ENCODE measurements at regions not wholly inside any gene's neighbourhood (a gene's known extent, or its start where the extent isn't known, plus 50 kb on each side); places are given as distances from the start of the nearest gene placed in this dataset.

DNA sequence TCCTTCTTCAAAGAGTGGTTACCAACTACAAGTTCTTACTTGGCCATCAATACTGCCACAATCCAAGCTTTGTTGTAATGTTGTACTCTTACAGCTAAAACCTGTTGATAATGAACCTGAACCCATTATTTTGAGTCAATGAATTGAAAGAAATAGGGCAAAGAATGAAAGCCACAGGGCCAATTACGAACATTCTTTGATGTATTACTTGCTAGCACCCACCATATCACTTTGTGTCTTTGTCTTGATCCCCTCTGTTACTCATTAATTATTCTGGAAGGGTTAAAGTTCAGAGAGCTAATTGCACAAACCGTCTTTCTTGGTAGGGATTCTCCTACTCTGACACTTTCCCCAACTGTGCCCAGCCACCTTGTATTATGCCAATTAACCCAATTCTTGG lies 53.2 kb upstream of the TFEC start:
- DNase-seq, result no peak

DNA sequence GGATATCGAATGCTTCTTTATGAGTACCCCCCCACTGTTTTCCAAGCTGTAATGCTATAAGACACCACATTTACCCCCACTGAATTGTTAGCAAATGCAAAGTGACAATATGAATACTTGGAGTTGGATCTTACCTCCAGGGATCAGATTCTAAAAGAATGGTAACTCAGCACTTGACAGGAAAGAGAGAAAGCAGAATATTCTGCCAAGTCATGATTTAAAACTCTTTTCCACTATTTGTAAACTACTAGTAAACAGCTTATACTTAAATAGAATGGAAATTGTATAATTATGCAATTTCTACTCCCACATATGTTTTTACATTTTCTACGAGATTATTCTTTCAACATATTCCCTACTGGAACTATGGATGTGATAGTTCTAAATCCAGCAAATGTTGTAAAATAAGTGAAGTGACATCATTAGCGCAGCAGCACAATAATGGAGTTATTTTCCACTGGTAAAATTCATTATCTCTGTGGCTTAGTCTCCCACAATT lies 56.0 kb upstream of the TFEC start:
- DNase-seq, result peak; percentile 77 to 84

GRCh38 chr7:116087291-116087690 lies 56.7 kb upstream of the TFEC start:
- peak; percentile 76 to 78 for DNase-seq

DNA sequence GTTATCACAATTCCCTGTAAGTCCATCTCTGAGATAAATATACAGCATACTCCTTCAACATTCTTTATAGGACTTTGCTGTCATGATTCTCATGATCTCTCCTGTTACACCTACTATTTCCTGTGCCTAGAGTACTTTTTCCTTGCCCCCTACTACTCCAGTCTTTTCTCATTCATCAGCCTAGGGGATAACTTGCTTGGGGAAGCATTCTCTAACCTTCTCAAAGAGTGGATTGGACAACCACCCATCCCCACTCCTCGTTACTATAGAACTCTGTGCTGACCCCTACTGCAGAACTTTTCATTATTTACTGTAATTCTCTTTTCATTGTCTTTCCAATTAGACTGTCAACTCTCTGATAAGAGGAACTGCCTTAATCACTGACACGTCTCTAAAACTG lies 57.4 kb upstream of the TFEC start:
- peak in 1 of 2 donors; percentile 30 for DNase-seq

DNA sequence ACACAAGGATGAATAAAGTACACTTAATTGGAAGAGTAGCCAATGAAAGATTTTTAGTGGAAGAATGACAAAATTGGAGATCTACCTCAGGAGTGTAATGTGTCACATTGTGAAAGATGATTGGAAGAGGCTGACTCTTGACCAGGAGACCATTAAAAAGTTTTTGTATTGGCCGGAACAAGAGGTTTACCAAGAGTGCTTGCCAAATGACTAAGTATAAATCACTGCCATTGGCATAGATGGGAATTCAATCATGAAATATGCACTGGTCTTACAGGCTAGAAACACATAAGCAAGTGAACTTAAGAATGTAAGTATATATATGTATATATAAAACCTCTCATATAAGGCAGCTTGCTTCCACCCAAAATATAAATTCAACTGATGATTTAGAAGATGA lies 58.7 kb upstream of the TFEC start:
- DNase-seq, result no peak

DNA sequence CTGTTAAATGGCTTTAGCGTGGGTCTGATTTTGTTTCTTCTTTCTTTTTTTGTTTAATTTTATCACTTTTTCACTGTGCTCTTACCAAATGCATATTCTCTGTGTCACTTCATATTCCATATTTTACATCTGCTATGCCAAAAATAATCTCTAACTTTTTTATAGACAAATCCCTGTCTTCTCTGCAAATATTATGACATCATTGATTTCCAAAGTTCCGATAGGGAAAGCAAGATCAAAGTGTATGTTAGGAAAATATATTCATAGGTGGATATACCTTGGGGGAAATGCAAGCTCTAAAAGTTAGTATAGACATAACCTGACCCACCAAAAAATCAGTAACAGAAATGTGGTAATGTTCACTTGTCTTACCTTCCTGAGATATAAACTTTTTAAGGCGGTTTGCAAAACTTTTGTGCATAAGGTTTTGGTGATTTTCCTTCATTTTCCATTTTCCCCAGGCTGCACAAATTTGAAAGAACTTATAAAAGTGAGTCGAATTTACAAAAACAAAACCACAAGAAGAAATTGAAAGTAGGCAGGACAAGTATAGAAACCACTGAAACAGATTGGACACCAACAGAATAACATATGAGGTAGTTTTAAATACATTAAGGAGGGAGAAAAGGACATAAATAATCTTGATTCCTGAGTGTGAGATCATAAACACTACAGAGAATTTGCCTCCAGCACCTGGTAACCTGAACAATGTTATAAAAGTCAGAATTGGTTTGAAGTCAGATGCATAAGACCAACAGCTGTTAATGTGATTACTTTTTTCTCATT lies 63.1 kb upstream of the TFEC start:
- no peak for DNase-seq

DNA sequence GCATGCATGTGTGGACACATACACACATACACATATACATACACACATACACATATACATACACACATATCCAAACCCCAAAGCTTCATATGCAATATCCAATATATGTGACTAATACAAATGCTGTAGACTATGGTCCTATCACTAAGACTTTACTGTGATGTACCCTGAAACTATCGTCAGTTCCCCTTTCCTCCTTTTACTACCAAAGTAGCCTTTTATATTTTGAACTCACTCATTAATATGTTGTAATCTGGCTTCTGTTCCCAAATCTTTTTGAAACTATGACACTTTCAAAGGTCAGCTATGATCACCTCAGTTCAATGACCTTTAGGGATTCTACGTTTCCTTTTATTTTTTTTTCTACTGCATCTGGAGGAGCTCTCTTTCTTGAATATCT lies 64.8 kb upstream of the TFEC start:
- DNase-seq, result peak; percentile 28 to 41

DNA sequence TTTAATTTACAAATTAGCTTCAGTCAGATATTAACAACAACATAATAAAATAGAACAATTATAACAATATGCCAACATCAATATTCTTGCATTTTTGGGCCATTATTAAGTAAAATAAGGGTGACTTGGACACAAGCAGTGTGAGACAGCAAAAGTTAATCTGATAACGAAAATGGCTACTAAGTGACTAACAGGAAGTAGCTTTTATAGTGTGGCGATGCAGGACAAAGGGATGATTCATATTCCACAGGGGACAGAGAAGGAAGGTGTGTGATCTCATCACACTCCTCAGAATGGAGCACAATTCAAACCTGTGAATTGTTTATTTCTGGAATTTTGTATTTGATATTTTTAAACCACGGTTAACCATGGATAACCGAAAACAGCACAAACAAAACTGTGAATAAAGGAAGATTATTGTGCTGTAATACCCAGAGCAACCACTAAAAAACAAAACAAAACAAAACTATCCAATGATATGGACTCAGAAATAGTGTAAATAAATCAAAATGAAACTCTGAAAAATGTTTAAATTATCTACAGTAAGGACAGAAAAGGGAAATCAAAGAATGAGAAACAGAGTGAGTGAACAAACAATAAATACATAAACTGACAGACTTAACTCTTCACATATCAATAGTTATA lies 66.9 kb upstream of the TFEC start:
- peak; percentile 25 to 31 for DNase-seq

DNA sequence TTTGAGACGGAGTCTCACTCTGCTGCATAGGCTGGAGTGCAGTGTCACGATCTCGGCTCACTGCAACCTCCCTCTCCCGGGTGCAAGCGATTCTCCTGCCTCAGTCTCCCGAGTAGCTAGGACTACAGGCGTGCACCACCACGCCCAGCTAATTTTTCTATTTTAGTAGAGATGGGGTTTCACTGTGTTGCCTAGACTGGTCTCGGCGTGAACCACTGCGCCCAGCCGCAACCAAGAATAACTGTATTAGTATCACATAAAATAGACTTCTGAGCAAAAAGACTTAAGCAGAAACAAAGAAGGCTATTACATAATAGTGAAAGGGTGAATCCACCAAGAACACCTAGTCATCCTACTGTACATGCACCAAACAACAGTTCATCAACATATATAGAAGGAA lies 67.6 kb upstream of the TFEC start:
- no peak for DNase-seq

DNA sequence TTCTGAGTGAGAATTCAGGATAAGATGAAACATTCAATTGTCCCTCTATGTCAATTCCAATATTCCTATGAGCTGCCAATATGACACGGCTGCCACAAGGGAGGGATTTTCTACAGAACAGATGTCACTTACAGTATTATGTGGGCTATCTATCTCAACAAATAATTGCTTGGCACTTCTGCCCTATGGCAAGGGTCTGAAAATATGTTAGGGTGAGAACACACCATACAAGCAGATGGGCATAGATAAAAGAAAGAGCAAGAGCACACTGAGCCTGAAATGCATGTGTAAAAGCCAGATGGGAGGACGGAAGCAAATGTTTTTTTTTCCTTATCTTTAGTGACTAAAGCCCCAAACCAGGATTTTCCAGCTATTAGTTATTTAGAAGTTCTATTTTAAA lies 70.1 kb upstream of the TFEC start:
- no peak for DNase-seq

- DNase-seq, result no peak
Observed at GRCh38 chr7:116101704-116102103, 71.1 kb upstream of the TFEC start.

DNA sequence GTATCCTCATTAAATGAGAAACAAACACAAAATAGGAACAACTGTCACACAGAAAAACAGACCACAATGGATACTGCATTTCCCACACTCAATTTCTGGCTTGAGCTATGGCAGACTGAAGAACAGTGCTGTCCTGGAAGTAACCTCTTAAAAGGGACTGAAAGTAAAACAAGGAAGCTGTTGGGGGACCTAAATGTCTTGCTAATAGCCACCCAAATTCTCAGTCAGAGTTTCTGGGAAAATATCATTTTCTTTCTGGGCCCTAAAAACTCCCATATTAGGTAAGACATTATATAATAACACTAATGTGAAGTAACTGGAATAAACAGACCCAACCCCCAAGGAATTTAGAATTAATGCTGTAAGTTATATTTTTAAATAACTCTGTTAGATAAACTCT lies 80.9 kb upstream of the TFEC start:
- peak; percentile 71 to 73 for DNase-seq

GRCh38 chr7:116113310-116113709 lies 82.7 kb upstream of the TFEC start:
- DNase-seq, result no peak

DNA sequence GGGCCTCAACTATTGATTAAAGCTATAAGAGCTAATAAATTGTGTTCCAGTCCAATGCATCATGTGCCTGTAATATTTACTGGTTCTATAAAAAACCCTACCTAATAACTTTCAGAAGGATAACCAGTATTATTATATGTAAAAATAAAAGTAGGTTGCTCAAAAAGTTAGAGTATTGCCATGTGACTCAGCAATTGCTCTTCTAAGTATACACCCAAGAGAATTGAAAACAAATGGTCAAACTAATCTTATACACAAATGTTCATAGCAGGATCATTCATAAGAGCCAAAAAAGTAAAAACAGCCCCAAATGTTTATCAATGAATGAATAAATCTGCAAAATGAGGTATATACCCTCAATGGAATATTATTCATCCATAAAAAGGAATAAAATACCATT lies 89.5 kb upstream of the TES start:
- DNase-seq, result no peak

DNA sequence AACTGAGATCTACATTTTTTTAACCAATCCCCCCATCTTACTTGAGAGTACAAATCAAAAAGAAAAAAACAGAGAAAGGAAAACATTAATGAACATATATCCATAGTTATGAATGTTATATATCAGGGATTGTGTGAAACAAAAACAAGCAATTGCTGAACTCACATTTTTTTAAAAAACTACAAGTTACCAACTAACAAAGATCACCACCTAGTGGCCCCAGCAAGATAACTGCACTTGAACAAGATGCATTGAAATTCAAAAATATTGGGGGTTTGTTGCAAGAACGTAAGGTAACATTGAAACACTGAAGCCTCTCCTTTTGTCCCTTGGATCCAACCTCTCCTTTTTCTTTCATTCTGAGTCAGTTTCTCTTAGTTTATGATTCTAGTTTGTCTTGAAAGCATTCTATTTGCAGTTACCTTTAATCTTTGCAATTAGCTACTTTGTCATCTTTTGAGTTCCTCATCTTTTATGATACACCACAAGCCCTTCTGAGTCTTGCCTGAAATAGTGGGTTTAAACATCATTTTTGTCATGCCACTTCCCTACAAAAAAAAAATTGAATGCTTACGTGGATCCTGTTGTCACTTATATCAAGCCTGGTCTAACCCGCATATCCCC lies 87.3 kb upstream of the TES start:
- peak; percentile 39 to 74 for DNase-seq

- no peak for DNase-seq
Observed at GRCh38 chr7:116128139-116128538, 82.2 kb upstream of the TES start.

- no peak for DNase-seq
Observed at GRCh38 chr7:116135306-116135705, 75.0 kb upstream of the TES start.

DNA sequence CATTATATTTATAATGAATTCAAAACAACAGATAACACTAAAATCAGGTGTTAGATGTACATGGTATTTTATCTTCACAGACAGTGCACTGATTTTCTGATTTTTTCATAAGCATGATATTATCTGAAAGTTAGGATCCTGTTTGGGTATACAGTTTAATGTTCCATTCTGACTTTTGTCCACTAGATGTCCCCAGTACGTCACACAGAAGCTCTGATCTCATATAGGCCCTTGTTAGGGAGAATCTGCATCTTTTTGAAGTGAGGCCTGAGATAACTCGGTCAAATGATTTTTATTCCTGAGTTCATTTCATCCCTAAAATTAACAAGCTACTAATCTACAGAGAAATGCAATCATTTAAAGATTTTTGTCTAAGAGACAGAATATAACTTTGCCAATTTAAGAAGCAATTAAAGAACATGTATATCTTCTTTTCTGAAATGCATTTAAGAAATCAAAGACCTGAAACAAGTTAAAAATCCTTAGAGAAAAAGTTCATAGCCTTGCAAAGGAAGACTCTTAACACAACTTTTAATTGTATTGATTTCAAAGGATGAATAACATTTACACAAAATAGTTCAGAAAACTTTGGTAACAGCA lies 72.0 kb upstream of the TES start:
- peak; percentile 47 to 80 for DNase-seq

DNA sequence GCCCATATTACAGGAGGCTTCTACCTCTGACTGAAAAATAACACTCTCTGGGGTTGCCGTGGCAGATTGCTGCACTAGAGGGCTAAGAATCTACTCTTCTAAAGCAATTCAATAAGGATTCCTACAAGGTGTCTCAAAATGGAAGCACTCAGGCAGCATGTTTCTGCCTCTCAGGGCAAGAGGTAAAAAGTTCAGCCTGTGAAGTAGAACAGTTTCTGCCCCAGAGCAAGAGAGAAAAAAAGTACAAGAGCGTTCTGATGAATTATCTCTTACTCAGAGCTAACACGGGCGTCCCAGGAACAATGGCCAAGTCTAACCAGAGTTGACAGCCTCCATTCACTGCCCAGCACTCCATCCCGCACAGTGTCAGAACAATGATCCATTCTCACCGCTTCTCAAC lies 71.3 kb upstream of the TES start:
- DNase-seq, result no peak

GRCh38 chr7:116139807-116140206 lies 70.5 kb upstream of the TES start:
- no peak for DNase-seq

- no peak for DNase-seq
Observed at GRCh38 chr7:116142374-116142773, 68.0 kb upstream of the TES start.

DNA sequence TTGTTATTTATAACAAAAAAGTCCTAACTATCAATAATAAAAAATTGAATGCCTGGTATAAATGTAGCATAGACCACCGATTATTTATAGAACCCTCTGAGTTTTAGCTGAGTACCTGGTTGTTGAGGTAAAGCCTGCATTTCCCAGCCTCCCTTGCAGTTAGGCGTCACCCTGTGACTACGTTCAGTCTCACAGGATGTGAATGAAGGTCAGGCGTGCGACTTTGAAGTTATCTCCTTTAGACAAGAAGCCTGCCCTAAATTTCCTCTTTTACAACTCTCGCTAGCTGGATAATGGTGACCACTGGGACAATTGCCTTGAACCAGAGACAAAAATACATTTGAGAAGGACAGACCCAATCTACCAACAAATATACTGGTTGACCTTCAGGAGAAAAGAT lies 67.5 kb upstream of the TES start:
- DNase-seq, result no peak

DNA sequence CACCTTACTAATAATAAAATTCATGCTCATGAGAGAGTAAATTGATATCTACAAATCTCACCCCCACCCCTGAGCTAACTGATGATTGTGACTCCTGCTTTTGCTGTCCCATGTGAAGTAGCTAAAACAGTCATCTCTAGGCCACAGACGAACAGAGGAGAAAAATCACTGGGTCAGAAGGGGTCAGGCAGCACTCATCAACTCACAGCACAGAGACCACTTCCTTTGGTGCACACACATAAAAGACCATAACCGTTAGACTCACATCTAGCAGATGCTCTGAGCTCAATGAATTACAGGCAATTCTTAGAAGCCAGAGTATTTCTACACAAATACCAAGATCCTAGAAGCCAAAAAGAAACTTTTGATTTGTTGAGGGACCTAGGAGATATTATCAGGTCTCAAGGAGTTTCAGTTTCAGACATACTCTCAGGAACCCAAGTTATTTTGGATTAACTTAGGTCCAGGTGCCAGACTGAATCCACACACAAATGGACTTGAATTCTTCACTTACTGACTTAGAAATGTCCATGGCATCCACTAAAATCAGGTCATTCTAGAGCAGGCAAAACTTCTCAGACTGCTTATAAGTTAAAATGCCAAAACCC lies 65.0 kb upstream of the TES start:
- DNase-seq, result no peak
